CD14-positive monocyte (primary cell): ENCODE measurements at regions not wholly inside any gene's neighbourhood (a gene's known extent, or its start where the extent isn't known, plus 50 kb on each side); places are given as distances from the start of the nearest gene placed in this dataset.

ENCODE experiments used
- DNase-seq, 3 donors: peaks; one replicate each; pipeline ENCODE4 v3.0.0-alpha.2; 2011 to 2022
- H2AFZ ChIP-seq: 2 replicates; pipeline ENCODE4 v1.6.0; 2012; ENCODE audit warnings: mild to moderate bottlenecking, low read depth, low read length, inconsistent platforms; ENCODE audit not compliant: insufficient read depth, poor library complexity, severe bottlenecking
- H3K27ac ChIP-seq, 2 donors: 1 replicate in 1 of 2; 2 replicates in 1 of 2; pipeline ENCODE4 v1.5.1; 2012 to 2013; ENCODE audit warnings: low read length in 2 of 2, control low read depth in 1 of 2, inconsistent platforms in 1 of 2, low read depth in 1 of 2, mild to moderate bottlenecking in 1 of 2
- H3K27me3 ChIP-seq, 2 donors: one replicate each; pipeline versions ENCODE4 v1.6.0 to v1.6.1; 2011 to 2013; ENCODE audit warnings: low read length in 2 of 2; ENCODE audit not compliant: control insufficient read depth in 2 of 2, insufficient read depth in 2 of 2
- H3K36me3 ChIP-seq, 2 donors: replicated peaks in 1 of 2; 1 replicate in 1 of 2; 2 replicates in 1 of 2; pipeline versions ENCODE4 v1.5.1 to v1.6.1; 2012 to 2013; ENCODE audit warnings: low read length in 2 of 2, control low read depth in 1 of 2, inconsistent platforms in 1 of 2, mild to moderate bottlenecking in 1 of 2; ENCODE audit not compliant: insufficient read depth in 2 of 2, control insufficient read depth in 1 of 2
- H3K4me1 ChIP-seq, 2 donors: 1 replicate in 1 of 2; 2 replicates in 1 of 2; pipeline versions ENCODE4 v1.5.1 to v1.6.1; 2012 to 2013; ENCODE audit warnings: low read length in 2 of 2, control low read depth in 1 of 2, inconsistent platforms in 1 of 2, mild to moderate bottlenecking in 1 of 2, moderate library complexity in 1 of 2; ENCODE audit not compliant: insufficient read depth in 2 of 2, control insufficient read depth in 1 of 2
- H3K4me2 ChIP-seq: replicated peaks from 2 replicates; pipeline ENCODE3; 2012; ENCODE audit warnings: low read length, moderate library complexity, mild to moderate bottlenecking; ENCODE audit not compliant: poor library complexity, severe bottlenecking; ENCODE audit errors: extremely low read depth
- H3K4me3 ChIP-seq, 3 experiments: fragments of 200-600 bp in 1 of 3; sonication (generic) in 1 of 3; replicated peaks in 1 of 3; 1 replicate in 2 of 3; 2 replicates in 1 of 3; pipeline ENCODE4 v1.5.1; 2011 to 2013; ENCODE audit warnings: low read length in 3 of 3, mild to moderate bottlenecking in 3 of 3, control low read depth in 2 of 3, low read depth in 2 of 3, inconsistent platforms in 1 of 3, moderate library complexity in 1 of 3
- H3K79me2 ChIP-seq: 2 replicates; pipeline ENCODE4 v1.6.0; 2012; ENCODE audit warnings: mild to moderate bottlenecking, control low read depth, inconsistent platforms, low read length, moderate library complexity; ENCODE audit not compliant: insufficient read depth
- H3K9ac ChIP-seq: 2 replicates; pipeline ENCODE4 v1.6.0; 2017; ENCODE audit warnings: low read length, mild to moderate bottlenecking; ENCODE audit not compliant: insufficient read depth, poor library complexity, severe bottlenecking
- H3K9me3 ChIP-seq, 2 donors: replicated peaks in 1 of 2; 1 replicate in 1 of 2; 2 replicates in 1 of 2; pipeline versions ENCODE4 v1.5.1 to v1.6.1; 2012 to 2013; ENCODE audit warnings: low read length in 2 of 2, control low read depth in 1 of 2; ENCODE audit not compliant: control insufficient read depth in 1 of 2, insufficient read depth in 1 of 2
- H4K20me1 ChIP-seq: 2 replicates; pipeline ENCODE4 v1.6.0; 2012; ENCODE audit warnings: mild to moderate bottlenecking, low read length, control low read depth, moderate library complexity; ENCODE audit not compliant: insufficient read depth
- H3K27ac Mint-ChIP-seq, 7 donors: one replicate each; pipeline ENCODE4 v1.8.0; 2020; ENCODE audit warnings: mild to moderate bottlenecking in 7 of 7, mixed read lengths in 7 of 7, moderate library complexity in 6 of 7, inconsistent platforms in 2 of 7
- H3K27me3 Mint-ChIP-seq, 3 donors: one replicate each; pipeline ENCODE4 v1.8.0; 2021 to 2022; ENCODE audit warnings: low read depth in 3 of 3, mild to moderate bottlenecking in 3 of 3, mixed read lengths in 3 of 3, moderate library complexity in 3 of 3, inconsistent platforms in 1 of 3
- H3K36me3 Mint-ChIP-seq, 2 donors: one replicate each; pipeline ENCODE4 v1.8.0; 2020; ENCODE audit warnings: mixed read lengths in 2 of 2, inconsistent platforms in 1 of 2, mild to moderate bottlenecking in 1 of 2
- H3K4me1 Mint-ChIP-seq: one replicate; pipeline ENCODE4 v1.8.0; 2020; ENCODE audit warnings: mild to moderate bottlenecking, mixed read lengths
- H3K4me3 Mint-ChIP-seq, 2 donors: one replicate each; pipeline ENCODE4 v1.8.0; 2020; ENCODE audit warnings: mild to moderate bottlenecking in 2 of 2, mixed read lengths in 2 of 2, moderate library complexity in 1 of 2
- H3K9me3 Mint-ChIP-seq, 7 donors: one replicate each; pipeline ENCODE4 v1.8.0; 2020 to 2022; ENCODE audit warnings: mixed read lengths in 7 of 7, mild to moderate bottlenecking in 6 of 7, moderate library complexity in 6 of 7, inconsistent platforms in 2 of 7
- WGBS: methylation state at CpG from one replicate; pipeline ENCODE4 v1.1.5; 2013; ENCODE audit warnings: missing lambda C conversion rate; ENCODE audit not compliant: insufficient coverage; 5-methylcytosine and 5-hydroxymethylcytosine counted together
- intact Hi-C, 2 donors: fragments of 100-400 bp; cut with micrococcal nuclease; formaldehyde crosslinking; loops; one replicate each; pipeline versions ENCODE4 v1.15.0 to v1.15.1; 2023
- TF ChIP-seq, protein P1 (sequence below): fragments of 200-600 bp; IDR thresholded peaks from one replicate; pipeline ENCODE4 v1.8.0; 2022; ENCODE audit warnings: antibody characterized with exemption, mild to moderate bottlenecking

DNA sequence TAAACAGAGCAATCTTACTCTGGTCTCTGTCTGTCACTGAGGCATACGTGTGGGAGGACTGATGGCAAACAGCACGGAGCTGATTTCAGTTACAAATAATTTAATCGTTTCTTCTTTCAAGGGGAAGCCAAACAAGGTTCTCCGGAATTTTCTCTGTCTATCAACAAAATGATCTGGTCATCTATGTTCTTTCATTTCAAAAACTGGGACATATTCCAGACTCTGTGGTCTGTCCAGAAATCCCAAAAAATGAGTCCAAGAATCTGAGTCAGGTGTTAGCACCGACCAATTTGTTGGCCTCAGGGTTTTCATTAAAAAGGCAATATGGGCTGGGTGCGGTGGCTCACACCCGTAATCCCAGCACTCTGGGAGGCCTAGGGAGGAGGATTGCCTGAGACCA is 69.9 kb upstream of the ZNF608 start:
- no peak overlapping the region for H3K27ac Mint-ChIP-seq
- H3K36me3 Mint-ChIP-seq = no peaks in the 10 kb centered on the region
- H3K9me3 ChIP-seq = no peaks in the 10 kb centered on the region
- DNase-seq = no peak
- no peak overlapping the region for H3K9ac ChIP-seq
- TF ChIP-seq, protein P1, sequence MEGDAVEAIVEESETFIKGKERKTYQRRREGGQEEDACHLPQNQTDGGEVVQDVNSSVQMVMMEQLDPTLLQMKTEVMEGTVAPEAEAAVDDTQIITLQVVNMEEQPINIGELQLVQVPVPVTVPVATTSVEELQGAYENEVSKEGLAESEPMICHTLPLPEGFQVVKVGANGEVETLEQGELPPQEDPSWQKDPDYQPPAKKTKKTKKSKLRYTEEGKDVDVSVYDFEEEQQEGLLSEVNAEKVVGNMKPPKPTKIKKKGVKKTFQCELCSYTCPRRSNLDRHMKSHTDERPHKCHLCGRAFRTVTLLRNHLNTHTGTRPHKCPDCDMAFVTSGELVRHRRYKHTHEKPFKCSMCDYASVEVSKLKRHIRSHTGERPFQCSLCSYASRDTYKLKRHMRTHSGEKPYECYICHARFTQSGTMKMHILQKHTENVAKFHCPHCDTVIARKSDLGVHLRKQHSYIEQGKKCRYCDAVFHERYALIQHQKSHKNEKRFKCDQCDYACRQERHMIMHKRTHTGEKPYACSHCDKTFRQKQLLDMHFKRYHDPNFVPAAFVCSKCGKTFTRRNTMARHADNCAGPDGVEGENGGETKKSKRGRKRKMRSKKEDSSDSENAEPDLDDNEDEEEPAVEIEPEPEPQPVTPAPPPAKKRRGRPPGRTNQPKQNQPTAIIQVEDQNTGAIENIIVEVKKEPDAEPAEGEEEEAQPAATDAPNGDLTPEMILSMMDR = no peak
- intact Hi-C loops = no loop called here
- no peaks in the 10 kb centered on the region for H3K4me1 ChIP-seq
- peaks cover 0 to 6% (median 3%) of the 10 kb centered on the region in 7 donors for H3K9me3 Mint-ChIP-seq
- no peak overlapping the region for H3K27ac ChIP-seq
- no peak overlapping the region for H3K4me3 Mint-ChIP-seq
- H3K27me3 ChIP-seq = no peaks in the 10 kb centered on the region
- WGBS = 93% methylated on average over 2 of the region's 7 CpGs
- H3K27me3 Mint-ChIP-seq = peaks cover 0 to 3% (median 1%) of the 10 kb centered on the region in 3 donors
- H3K79me2 ChIP-seq = no peaks in the 10 kb centered on the region
- H3K4me3 ChIP-seq = no peak overlapping the region
- no peak overlapping the region for H3K4me2 ChIP-seq
- H4K20me1 ChIP-seq = no peaks in the 10 kb centered on the region
- no peaks in the 10 kb centered on the region for H3K4me1 Mint-ChIP-seq
- H3K36me3 ChIP-seq = no peaks in the 10 kb centered on the region
- H2AFZ ChIP-seq = no peak overlapping the region

- no peaks in the 10 kb centered on the region for H3K79me2 ChIP-seq
- H2AFZ ChIP-seq = no peak overlapping the region
- Mint-ChIP-seq H3K36me3 (no peaks in the 10 kb centered on the region), H3K9me3 (peaks cover 0 to 6% (median 3%) of the 10 kb centered on the region in 7 donors), H3K4me3 (no peak overlapping the region), H3K27ac (no peak overlapping the region), H3K27me3 (peaks cover 0 to 3% (median 1%) of the 10 kb centered on the region in 3 donors), H3K4me1 (peaks cover 4% of the 10 kb centered on the region)
- no peaks in the 10 kb centered on the region for H3K4me1 ChIP-seq
- TF ChIP-seq, protein P1 = no peak
- WGBS = 83% methylated on average over 1 of the region's 3 CpGs
- intact Hi-C loops = no loop called here
- H3K4me3 ChIP-seq = no peak overlapping the region
- no peak overlapping the region for H3K27ac ChIP-seq
- DNase-seq = no peak
- H3K4me2 ChIP-seq = no peak overlapping the region
- H3K27me3 ChIP-seq = no peaks in the 10 kb centered on the region
- H3K36me3 ChIP-seq = no peaks in the 10 kb centered on the region
- no peaks in the 10 kb centered on the region for H3K9me3 ChIP-seq
- no peak overlapping the region for H3K9ac ChIP-seq
- H4K20me1 ChIP-seq = no peaks in the 10 kb centered on the region
Measured at GRCh38 chr5:124819201-124819600, 72.8 kb upstream of the ZNF608 start.
